MCF 10A (cell line): ENCODE measurements at regions not wholly inside any gene's neighbourhood (a gene's known extent, or its start where the extent isn't known, plus 50 kb on each side); places are given as distances from the start of the nearest gene placed in this dataset.

Experiments used
- BruUV-seq: library from RNA; stranded (reverse); fragments of 400-500 nt; replicated peaks from 2 replicates; lab custom pipeline; 2021; lab: Mats Ljungman, UMichigan
- CTCF ChIA-PET: fragments of 300-600 bp; sonication (Branson Sonifier 250); formaldehyde crosslinking; extraction: SDS; loops from one replicate; lab custom pipeline; 2021; ENCODE audit warnings: antibody characterized with exemption, inconsistent platforms; lab: Yijun Ruan, JAX
- POLR2A ChIA-PET: fragments of 300-600, 350-650 bp; sonication (Branson Sonifier 250); formaldehyde crosslinking; extraction: SDS; loops from one replicate; lab custom pipeline; 2020; ENCODE audit warnings: antibody characterized with exemption, inconsistent platforms; lab: Yijun Ruan, JAX
- DNase-seq: peaks from one replicate; pipeline ENCODE4 v3.0.0-alpha.2; 2018; ENCODE audit not compliant: unreplicated experiment
- H3K27ac Mint-ChIP-seq: one replicate; pipeline ENCODE4 v1.8.0; 2022; ENCODE audit warnings: mild to moderate bottlenecking, low read depth, mixed read lengths; ENCODE audit not compliant: unreplicated experiment
- H3K27me3 Mint-ChIP-seq: one replicate; pipeline ENCODE4 v1.8.0; 2022; ENCODE audit warnings: mixed read lengths; ENCODE audit not compliant: insufficient read depth, unreplicated experiment
- H3K36me3 Mint-ChIP-seq: one replicate; pipeline ENCODE4 v1.8.0; 2022; ENCODE audit warnings: mild to moderate bottlenecking, moderate library complexity, mixed read lengths; ENCODE audit not compliant: insufficient read depth, unreplicated experiment
- H3K4me1 Mint-ChIP-seq: one replicate; pipeline ENCODE4 v1.8.0; 2022; ENCODE audit warnings: mixed read lengths; ENCODE audit not compliant: insufficient read depth, unreplicated experiment
- H3K4me3 Mint-ChIP-seq: one replicate; pipeline ENCODE4 v1.8.0; 2022; ENCODE audit warnings: mild to moderate bottlenecking, moderate library complexity, mixed read lengths; ENCODE audit not compliant: unreplicated experiment
- H3K9me3 Mint-ChIP-seq: one replicate; pipeline ENCODE4 v1.8.0; 2022; ENCODE audit warnings: mixed read lengths; ENCODE audit not compliant: unreplicated experiment
- intact Hi-C: fragments of 100-400 bp; cut with micrococcal nuclease; formaldehyde crosslinking; loops from 2 replicates; pipeline ENCODE4 v1.14.1; 2022
- TF ChIP-seq, protein P1 (sequence below): fragments of 200-600 bp; IDR thresholded peaks from one replicate; pipeline ENCODE4 v1.8.0; 2022; ENCODE audit warnings: antibody characterized with exemption, mild to moderate bottlenecking; ENCODE audit not compliant: unreplicated experiment

DNA sequence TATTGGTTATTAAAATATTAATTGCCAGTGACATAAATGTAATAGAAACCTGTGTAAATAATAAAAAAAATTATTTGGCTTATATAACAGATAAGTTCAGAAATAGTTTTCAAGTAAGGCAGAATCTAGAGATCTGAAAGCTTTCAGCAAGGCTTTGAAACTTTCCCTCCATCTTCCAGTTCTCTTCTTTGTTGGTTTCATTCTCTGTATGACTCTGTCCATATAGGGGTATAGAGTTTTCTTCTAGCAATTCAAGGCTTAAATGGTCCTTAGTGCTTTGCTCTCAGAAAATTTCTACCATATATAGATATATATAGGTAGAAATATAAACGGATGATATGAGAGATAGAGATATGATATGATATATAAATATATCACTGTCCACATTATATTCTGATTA lies 160.5 kb upstream of the GABRA2 start:
- Mint-ChIP-seq H3K4me1 (no peaks in the 10 kb centered on the region), H3K9me3 (no peaks in the 10 kb centered on the region), H3K27me3 (no peaks in the 10 kb centered on the region), H3K36me3 (no peaks in the 10 kb centered on the region), H3K4me3 (no peak overlapping the region), H3K27ac (no peak overlapping the region)
- ChIA-PET CTCF (interaction anchor here (0.6 kb wide), 1 partner anchor 9 kb away, joined by 3 read pairs; no protein-coding TSS in a partner anchor), POLR2A (no interaction called here)
- intact Hi-C loops: no loop called here
- DNase-seq: no peak
- BruUV-seq: no TSS peak
- TF ChIP-seq, protein P1, sequence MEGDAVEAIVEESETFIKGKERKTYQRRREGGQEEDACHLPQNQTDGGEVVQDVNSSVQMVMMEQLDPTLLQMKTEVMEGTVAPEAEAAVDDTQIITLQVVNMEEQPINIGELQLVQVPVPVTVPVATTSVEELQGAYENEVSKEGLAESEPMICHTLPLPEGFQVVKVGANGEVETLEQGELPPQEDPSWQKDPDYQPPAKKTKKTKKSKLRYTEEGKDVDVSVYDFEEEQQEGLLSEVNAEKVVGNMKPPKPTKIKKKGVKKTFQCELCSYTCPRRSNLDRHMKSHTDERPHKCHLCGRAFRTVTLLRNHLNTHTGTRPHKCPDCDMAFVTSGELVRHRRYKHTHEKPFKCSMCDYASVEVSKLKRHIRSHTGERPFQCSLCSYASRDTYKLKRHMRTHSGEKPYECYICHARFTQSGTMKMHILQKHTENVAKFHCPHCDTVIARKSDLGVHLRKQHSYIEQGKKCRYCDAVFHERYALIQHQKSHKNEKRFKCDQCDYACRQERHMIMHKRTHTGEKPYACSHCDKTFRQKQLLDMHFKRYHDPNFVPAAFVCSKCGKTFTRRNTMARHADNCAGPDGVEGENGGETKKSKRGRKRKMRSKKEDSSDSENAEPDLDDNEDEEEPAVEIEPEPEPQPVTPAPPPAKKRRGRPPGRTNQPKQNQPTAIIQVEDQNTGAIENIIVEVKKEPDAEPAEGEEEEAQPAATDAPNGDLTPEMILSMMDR: no peak

DNA sequence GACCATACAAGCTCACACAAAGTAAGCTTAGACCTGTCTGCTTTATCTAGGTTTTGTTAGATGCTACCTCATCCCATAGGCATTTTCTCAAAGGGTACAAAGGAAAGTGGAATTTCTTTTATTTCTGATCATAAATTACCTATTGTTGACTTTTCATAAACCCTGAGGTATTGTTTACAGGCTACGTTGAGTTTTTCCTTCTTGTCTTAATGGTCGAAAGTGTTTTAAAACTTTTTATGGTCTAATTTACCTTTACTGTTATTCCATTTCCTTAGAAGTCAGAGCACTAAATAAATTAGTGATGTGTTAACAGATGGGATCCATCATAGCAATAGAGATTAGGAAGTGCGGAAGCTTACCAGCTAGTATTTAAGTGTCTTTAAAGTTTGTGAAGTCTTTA lies 159.2 kb upstream of the GABRA2 start:
- BruUV-seq: no TSS peak
- intact Hi-C loops: no loop called here
- Mint-ChIP-seq H3K27ac (no peak overlapping the region), H3K9me3 (no peaks in the 10 kb centered on the region), H3K36me3 (no peaks in the 10 kb centered on the region), H3K4me3 (no peak overlapping the region), H3K27me3 (no peaks in the 10 kb centered on the region), H3K4me1 (no peaks in the 10 kb centered on the region)
- ChIA-PET CTCF (interaction anchor here (0.6 to 1.1 kb wide), 2 partner anchors 220 to 733 kb away, joined by 3 read pairs; no protein-coding TSS in a partner anchor), POLR2A (no interaction called here)
- TF ChIP-seq, protein P1: no peak
- no peak for DNase-seq

DNA sequence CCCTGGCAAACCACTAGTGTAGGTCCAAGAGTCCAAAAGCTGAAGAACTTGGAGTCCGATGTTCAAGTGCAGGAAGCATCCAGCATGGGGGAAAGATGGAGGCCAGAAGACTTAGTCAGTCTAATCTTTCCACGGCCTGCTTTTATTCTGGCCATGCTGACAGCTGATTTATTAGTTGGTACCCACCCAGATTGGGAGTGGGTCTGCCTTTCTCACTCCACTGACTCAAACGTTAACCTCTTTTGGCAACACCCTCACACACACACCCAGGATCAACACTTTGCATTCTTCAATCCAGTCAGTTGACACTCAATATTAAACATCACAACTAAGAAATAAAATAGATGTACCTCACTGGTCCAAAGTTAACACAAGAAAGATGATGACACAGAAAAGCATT lies 134.8 kb upstream of the GABRA2 start:
- POLR2A ChIA-PET: interaction anchor here (1.3 kb wide), 1 partner anchor 16 kb away, joined by 4 read pairs; no protein-coding TSS in a partner anchor
- CTCF ChIA-PET: no interaction called here
- Mint-ChIP-seq H3K36me3 (no peaks in the 10 kb centered on the region), H3K27me3 (no peaks in the 10 kb centered on the region), H3K27ac (no peak overlapping the region), H3K9me3 (no peaks in the 10 kb centered on the region), H3K4me3 (no peak overlapping the region), H3K4me1 (no peaks in the 10 kb centered on the region)
- intact Hi-C loops: no loop called here
- DNase-seq: no peak
- BruUV-seq: no TSS peak
- TF ChIP-seq, protein P1: no peak

DNA sequence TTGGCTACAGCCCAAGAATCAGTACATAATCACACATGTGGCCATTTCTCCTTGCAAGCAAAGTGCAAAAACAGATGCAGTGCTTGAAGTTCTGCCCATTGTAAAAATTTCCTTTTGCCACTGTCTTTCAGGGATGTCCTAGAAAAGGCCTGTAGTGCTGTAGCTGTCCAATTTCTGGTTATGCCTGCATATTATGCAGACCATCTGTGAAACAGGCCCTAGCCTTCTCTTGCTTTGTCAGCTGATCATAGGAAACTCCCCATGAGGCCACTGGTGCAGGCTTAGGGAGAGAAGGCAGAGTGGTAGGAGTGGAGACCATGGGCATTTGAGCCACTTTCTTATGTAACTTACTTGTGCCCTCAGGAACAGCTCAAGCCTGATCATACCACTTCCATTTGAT lies 130.4 kb upstream of the GABRA2 start:
- POLR2A ChIA-PET: no interaction called here
- no peaks in the 10 kb centered on the region for H3K9me3 Mint-ChIP-seq
- TF ChIP-seq, protein P1: no peak
- H3K4me1 Mint-ChIP-seq: no peaks in the 10 kb centered on the region
- intact Hi-C loops: no loop called here
- no peaks in the 10 kb centered on the region for H3K36me3 Mint-ChIP-seq
- H3K4me3 Mint-ChIP-seq: no peak overlapping the region
- CTCF ChIA-PET: interaction anchor here (1.0 kb wide), 1 partner anchor 128 kb away, joined by 3 read pairs; no protein-coding TSS in a partner anchor
- BruUV-seq: no TSS peak
- H3K27me3 Mint-ChIP-seq: no peaks in the 10 kb centered on the region
- DNase-seq: no peak
- no peak overlapping the region for H3K27ac Mint-ChIP-seq
